ENCODE measurements at regions not wholly inside any gene's neighbourhood (a gene's known extent, or its start where the extent isn't known, plus 50 kb on each side); places are given as distances from the start of the nearest gene placed in this dataset.

DNA sequence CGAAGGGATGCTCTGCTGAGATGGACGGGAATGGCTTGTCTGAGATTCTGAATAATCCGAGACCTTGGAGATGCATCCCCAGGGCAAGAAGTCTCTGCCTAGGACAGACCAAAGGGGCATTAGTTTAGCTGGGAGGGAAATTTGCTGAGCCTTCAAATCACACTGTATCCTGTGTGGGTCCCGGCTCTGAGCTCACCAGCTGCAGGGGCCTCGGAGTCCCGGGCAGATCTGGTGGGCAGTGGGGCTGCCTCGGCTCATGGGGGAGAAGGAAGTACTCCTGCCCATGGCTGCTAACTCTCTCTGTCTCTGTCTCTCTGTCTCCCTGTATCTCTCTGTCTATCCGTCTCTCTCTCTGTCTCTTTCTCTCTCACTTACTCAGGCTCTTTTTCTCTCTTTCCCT is 522.4 kb downstream of the TBC1D22A start:
- ATAC-seq (replicated peaks in 1 of 2) (no peak), DNase-seq (no peak)
- no peaks in the 10 kb centered on the region for H3K4me1 Mint-ChIP-seq (ENCODE audit: low read depth)
- no peaks in the 10 kb centered on the region for H3K36me3 Mint-ChIP-seq (ENCODE audit: insufficient read depth in 2 of 2)
- H3K27me3 Mint-ChIP-seq (ENCODE audit: low read depth), result peaks cover 10% of the 10 kb centered on the region
- no peaks in the 10 kb centered on the region for H3K9me3 Mint-ChIP-seq
- no peak overlapping the region for H3K27ac Mint-ChIP-seq
- no peak overlapping the region for H3K4me3 Mint-ChIP-seq

DNA sequence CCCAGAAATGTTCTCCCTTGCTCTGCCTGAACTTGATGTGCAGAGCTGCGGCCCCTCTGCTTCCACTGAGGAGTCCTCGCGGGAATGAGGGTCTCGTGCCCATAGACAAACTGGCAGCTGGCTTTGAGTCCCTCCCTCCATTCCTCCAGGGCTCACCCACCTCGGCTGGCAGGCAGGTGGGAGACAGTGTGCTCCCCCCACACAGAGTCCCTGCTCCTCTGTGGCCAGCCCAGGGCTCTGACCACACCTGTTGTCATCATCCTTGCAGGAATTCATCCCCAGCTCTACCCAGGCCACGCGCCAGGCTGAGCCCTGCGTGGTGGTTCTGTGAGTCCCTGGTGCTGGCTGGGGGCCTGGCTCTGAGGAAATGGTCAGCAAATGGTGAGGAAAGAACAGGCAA is 521.9 kb downstream of the TBC1D22A start:
- peaks cover 10% of the 10 kb centered on the region for H3K27me3 Mint-ChIP-seq (ENCODE audit: low read depth)
- no peak for ATAC-seq (replicated peaks in 1 of 2)

GRCh38 chr22:47283616-47284270 is 521.3 kb downstream of the TBC1D22A start:
- H3K9me3 Mint-ChIP-seq, result no peaks in the 10 kb centered on the region
- no peak for ATAC-seq (replicated peaks in 1 of 2)
- H3K4me3 Mint-ChIP-seq, result no peak overlapping the region
- no peak for DNase-seq
- H3K36me3 Mint-ChIP-seq (ENCODE audit: insufficient read depth in 2 of 2), result no peaks in the 10 kb centered on the region
- H3K27me3 Mint-ChIP-seq (ENCODE audit: low read depth), result peaks cover 10% of the 10 kb centered on the region
- no peaks in the 10 kb centered on the region for H3K4me1 Mint-ChIP-seq (ENCODE audit: low read depth)
- H3K27ac Mint-ChIP-seq, result no peak overlapping the region

More for the DNA sequence above, 521.9 kb downstream of the TBC1D22A start:
- Mint-ChIP-seq H3K4me3 (no peak overlapping the region), H3K4me1 (ENCODE audit: low read depth) (no peaks in the 10 kb centered on the region), H3K9me3 (no peaks in the 10 kb centered on the region), H3K27ac (no peak overlapping the region), H3K36me3 (ENCODE audit: insufficient read depth in 2 of 2) (no peaks in the 10 kb centered on the region)
- DNase-seq, result no peak

GRCh38 chr22:47282851-47283250 is 520.4 kb downstream of the TBC1D22A start:
- H3K4me3 Mint-ChIP-seq, result no peak overlapping the region
- no peaks in the 10 kb centered on the region for H3K36me3 Mint-ChIP-seq (ENCODE audit: insufficient read depth in 2 of 2)
- H3K9me3 Mint-ChIP-seq, result no peaks in the 10 kb centered on the region
- H3K27ac Mint-ChIP-seq, result no peak overlapping the region
- DNase-seq (no peak), ATAC-seq (replicated peaks in 1 of 2) (no peak)
- H3K4me1 Mint-ChIP-seq (ENCODE audit: low read depth), result no peaks in the 10 kb centered on the region
- H3K27me3 Mint-ChIP-seq (ENCODE audit: low read depth), result peaks cover 7% of the 10 kb centered on the region

- no peaks in the 10 kb centered on the region for H3K36me3 Mint-ChIP-seq (ENCODE audit: insufficient read depth in 2 of 2)
- H3K27me3 Mint-ChIP-seq (ENCODE audit: low read depth), result peaks cover 11% of the 10 kb centered on the region
- no peaks in the 10 kb centered on the region for H3K4me1 Mint-ChIP-seq (ENCODE audit: low read depth)
- H3K4me3 Mint-ChIP-seq, result no peak overlapping the region
- H3K9me3 Mint-ChIP-seq, result no peaks in the 10 kb centered on the region
- ATAC-seq (replicated peaks in 1 of 2) (no peak), DNase-seq (no peak)
- H3K27ac Mint-ChIP-seq, result no peak overlapping the region
These were observed 519.9 kb downstream of the TBC1D22A start for GRCh38 chr22:47282366-47282765.

DNA sequence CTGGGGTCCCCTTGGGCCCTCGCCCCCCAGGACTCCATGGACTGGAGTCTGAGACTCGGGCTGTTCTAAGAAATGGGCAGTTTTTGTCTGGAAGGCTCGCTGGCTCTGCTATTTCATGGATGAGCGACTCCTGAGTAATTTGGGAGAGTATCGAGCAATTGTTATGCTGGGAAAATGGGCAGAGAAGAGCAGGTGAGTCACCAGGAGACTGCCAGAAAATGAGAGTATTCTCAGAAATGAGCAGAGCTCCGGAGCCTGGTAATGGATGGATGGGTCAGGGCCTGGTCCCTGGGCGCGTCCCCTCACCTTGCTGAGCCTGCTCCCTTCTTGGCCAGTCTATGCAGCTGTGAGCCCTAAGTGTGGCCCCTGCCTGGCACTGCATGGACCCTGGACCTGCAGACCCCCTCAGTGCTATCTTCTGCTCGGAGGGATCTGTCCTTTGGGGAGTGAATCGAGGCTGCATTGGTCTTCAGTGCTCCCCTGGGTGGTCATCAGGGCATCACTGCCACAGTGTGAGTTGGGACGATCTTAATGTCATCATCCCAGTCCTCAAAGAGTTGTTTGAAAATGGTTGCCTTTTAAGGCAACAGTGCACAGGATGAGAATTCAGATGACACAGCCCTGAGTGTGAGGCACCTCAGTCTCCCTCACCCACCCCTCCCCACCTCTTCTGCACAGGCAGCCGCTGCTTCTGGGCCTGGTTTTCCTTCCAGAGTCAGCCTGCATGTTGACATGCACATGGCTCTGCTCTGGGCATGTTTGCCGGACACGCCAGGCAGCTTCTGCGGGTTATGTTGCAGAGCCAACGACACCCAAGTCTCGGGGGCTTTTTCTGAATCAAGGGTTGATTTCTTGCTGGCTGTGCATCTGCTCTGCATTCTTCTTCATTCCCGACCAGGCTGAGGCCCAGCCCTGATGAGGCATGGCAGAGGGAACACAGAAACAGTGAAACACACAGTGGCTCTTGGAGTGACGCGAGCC is 519.0 kb downstream of the TBC1D22A start:
- ATAC-seq (replicated peaks in 1 of 2), result no peak
- Mint-ChIP-seq H3K4me1 (ENCODE audit: low read depth) (no peaks in the 10 kb centered on the region), H3K27ac (no peak overlapping the region)

GRCh38 chr22:47280301-47280700 is 517.9 kb downstream of the TBC1D22A start:
- Mint-ChIP-seq H3K4me1 (ENCODE audit: low read depth) (no peaks in the 10 kb centered on the region), H3K27ac (no peak overlapping the region), H3K9me3 (no peaks in the 10 kb centered on the region), H3K36me3 (ENCODE audit: insufficient read depth in 2 of 2) (no peaks in the 10 kb centered on the region), H3K27me3 (ENCODE audit: low read depth) (peaks cover 19% of the 10 kb centered on the region), H3K4me3 (no peak overlapping the region)
- DNase-seq (no peak), ATAC-seq (replicated peaks in 1 of 2) (no peak)

More for the DNA sequence above, 519.0 kb downstream of the TBC1D22A start:
- Mint-ChIP-seq H3K4me3 (no peak overlapping the region), H3K36me3 (ENCODE audit: insufficient read depth in 2 of 2) (no peaks in the 10 kb centered on the region), H3K9me3 (no peaks in the 10 kb centered on the region), H3K27me3 (ENCODE audit: low read depth) (peaks cover 16% of the 10 kb centered on the region)
- no peak for DNase-seq

DNA sequence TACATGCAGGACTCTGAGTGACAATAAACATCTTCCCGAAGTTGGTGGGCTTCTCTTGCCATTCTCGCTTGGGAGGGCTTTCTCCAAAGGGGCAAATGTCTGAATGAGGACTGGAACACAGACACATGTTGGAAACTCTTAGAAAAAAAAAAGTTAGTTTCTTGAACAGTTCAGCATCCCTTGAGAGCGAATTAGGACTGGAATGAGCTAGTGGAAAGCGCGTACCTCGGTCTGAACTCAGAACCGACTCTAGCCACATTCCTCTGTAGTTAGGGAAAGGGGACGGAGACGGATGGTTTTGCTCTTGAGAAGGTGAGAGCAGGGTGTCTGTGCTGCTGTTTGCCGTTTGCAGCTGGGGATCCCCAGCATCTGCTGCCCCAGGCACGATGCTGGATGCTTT is 517.3 kb downstream of the TBC1D22A start:
- Mint-ChIP-seq H3K4me3 (no peak overlapping the region), H3K9me3 (no peaks in the 10 kb centered on the region), H3K27ac (no peak overlapping the region), H3K36me3 (ENCODE audit: insufficient read depth in 2 of 2) (no peaks in the 10 kb centered on the region), H3K4me1 (ENCODE audit: low read depth) (no peaks in the 10 kb centered on the region), H3K27me3 (ENCODE audit: low read depth) (peaks cover 19% of the 10 kb centered on the region)
- ATAC-seq (replicated peaks in 1 of 2) (no peak), DNase-seq (no peak)

- Mint-ChIP-seq H3K27ac (no peak overlapping the region), H3K27me3 (ENCODE audit: low read depth) (peaks cover 19% of the 10 kb centered on the region), H3K36me3 (ENCODE audit: insufficient read depth in 2 of 2) (no peaks in the 10 kb centered on the region), H3K9me3 (no peaks in the 10 kb centered on the region), H3K4me1 (ENCODE audit: low read depth) (no peaks in the 10 kb centered on the region), H3K4me3 (no peak overlapping the region)
- DNase-seq (no peak), ATAC-seq (replicated peaks in 1 of 2) (no peak)
These were observed 516.9 kb downstream of the TBC1D22A start for GRCh38 chr22:47279337-47279736.

GRCh38 chr22:47278655-47279054 is 516.2 kb downstream of the TBC1D22A start:
- ATAC-seq (replicated peaks in 1 of 2), result no peak
- H3K27ac Mint-ChIP-seq, result no peak overlapping the region
- H3K9me3 Mint-ChIP-seq, result no peaks in the 10 kb centered on the region
- no peaks in the 10 kb centered on the region for H3K4me1 Mint-ChIP-seq (ENCODE audit: low read depth)
- H3K36me3 Mint-ChIP-seq (ENCODE audit: insufficient read depth in 2 of 2), result no peaks in the 10 kb centered on the region
- DNase-seq, result no peak
- H3K4me3 Mint-ChIP-seq, result no peak overlapping the region
- peaks cover 19% of the 10 kb centered on the region for H3K27me3 Mint-ChIP-seq (ENCODE audit: low read depth)

- H3K27ac Mint-ChIP-seq, result no peak overlapping the region
- H3K4me3 Mint-ChIP-seq, result no peak overlapping the region
- ATAC-seq (replicated peaks in 1 of 2) (no peak), DNase-seq (no peak)
- H3K9me3 Mint-ChIP-seq, result no peaks in the 10 kb centered on the region
- H3K4me1 Mint-ChIP-seq (ENCODE audit: low read depth), result no peaks in the 10 kb centered on the region
- H3K36me3 Mint-ChIP-seq (ENCODE audit: insufficient read depth in 2 of 2), result no peaks in the 10 kb centered on the region
- peaks cover 19% of the 10 kb centered on the region for H3K27me3 Mint-ChIP-seq (ENCODE audit: low read depth)
These were observed 515.1 kb downstream of the TBC1D22A start for GRCh38 chr22:47277531-47277930.

- ATAC-seq (replicated peaks in 1 of 2) (no peak), DNase-seq (no peak)
- Mint-ChIP-seq H3K9me3 (no peaks in the 10 kb centered on the region), H3K4me3 (no peak overlapping the region), H3K4me1 (ENCODE audit: low read depth) (no peaks in the 10 kb centered on the region), H3K27me3 (ENCODE audit: low read depth) (peaks cover 19% of the 10 kb centered on the region), H3K27ac (no peak overlapping the region), H3K36me3 (ENCODE audit: insufficient read depth in 2 of 2) (no peaks in the 10 kb centered on the region)
These were observed 514.5 kb downstream of the TBC1D22A start for GRCh38 chr22:47276991-47277390.

- Mint-ChIP-seq H3K9me3 (no peaks in the 10 kb centered on the region), H3K27ac (no peak overlapping the region), H3K4me1 (ENCODE audit: low read depth) (no peaks in the 10 kb centered on the region), H3K27me3 (ENCODE audit: low read depth) (peaks cover 19% of the 10 kb centered on the region), H3K4me3 (no peak overlapping the region), H3K36me3 (ENCODE audit: insufficient read depth in 2 of 2) (no peaks in the 10 kb centered on the region)
- DNase-seq (no peak), ATAC-seq (replicated peaks in 1 of 2) (no peak)
These were observed 514.0 kb downstream of the TBC1D22A start for GRCh38 chr22:47276450-47276820.
